HG03460 (cell line): ENCODE measurements at regions not wholly inside any gene's neighbourhood (a gene's known extent, or its start where the extent isn't known, plus 50 kb on each side); places are given as distances from the start of the nearest gene placed in this dataset.
"Not testable (repeated sequence)": the region's sequence is repeated elsewhere in the genome, so short reads cannot be mapped to it uniquely, and the experiment has no call there.

Experiments
- ATAC-seq: cut with Tn5 transposase; IDR thresholded peaks from one replicate; pipeline ENCODE4 v1.9.1; 2021; ENCODE audit not compliant: unreplicated experiment

GRCh38 chr13:70338609-70339008, 230.4 kb upstream of the KLHL1 start:
- no peak for ATAC-seq

DNA sequence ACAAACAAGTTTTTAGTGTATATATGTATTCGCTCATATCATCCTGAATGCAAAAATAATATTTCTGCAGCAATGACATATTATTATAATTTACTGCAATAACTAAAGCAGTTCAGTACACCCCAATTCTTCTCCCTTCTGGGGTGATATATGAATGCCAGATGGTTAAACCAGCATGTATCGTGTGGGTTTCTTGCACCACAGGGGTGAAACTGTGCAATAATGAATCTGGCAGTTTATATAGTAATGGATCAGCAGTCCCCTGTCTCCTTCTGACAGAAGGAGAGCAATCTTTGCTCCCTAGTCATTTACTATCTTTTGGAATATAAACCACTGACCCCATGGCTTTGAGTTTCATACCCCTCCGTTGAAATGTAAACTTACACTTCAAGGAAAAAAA, 228.6 kb upstream of the KLHL1 start:
- ATAC-seq = no peak

DNA sequence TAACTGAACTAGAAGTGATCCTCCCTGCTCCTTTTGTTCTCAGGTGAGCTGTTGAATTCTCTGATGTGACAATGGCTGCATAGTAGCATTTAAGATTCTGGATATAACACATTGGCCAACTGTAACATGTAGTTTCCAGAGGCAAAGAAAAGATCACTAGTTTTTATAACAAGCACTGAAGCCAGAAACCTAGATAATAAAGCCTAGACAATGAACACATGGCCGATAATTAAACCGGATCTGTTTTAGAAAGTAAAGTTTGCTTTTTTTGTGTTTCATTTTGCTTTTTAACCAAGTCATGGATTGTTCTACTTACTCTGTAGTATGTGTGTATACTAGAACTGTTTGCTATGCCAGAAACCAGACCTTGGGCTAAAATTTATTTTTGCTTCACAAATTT, 225.5 kb upstream of the KLHL1 start:
- ATAC-seq = no peak

GRCh38 chr13:70330697-70331361, 222.6 kb upstream of the KLHL1 start:
- no peak for ATAC-seq

GRCh38 chr13:70324519-70324918, 216.3 kb upstream of the KLHL1 start:
- no peak for ATAC-seq

DNA sequence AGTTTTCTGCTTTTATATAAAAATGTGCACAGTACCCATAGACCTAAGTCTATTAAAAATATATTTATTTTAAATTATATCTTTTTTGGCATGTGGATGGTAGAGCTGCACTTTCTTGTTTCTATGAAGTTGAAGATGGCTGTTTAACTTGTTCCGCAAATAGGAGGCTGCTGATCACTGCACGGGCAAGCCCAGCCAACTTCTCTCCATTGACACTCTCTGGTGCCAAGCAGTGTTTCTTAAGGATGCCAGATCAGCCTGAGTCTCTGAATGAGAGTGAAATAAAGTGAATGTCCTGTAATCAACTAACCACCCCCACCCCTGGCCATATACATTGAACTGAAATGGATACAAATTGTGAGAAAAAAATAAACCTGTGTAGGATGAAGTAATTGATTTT, 202.9 kb upstream of the KLHL1 start:
- ATAC-seq = no peak

- no peak for ATAC-seq
Measured at GRCh38 chr13:70310396-70311119, 202.3 kb upstream of the KLHL1 start.

DNA sequence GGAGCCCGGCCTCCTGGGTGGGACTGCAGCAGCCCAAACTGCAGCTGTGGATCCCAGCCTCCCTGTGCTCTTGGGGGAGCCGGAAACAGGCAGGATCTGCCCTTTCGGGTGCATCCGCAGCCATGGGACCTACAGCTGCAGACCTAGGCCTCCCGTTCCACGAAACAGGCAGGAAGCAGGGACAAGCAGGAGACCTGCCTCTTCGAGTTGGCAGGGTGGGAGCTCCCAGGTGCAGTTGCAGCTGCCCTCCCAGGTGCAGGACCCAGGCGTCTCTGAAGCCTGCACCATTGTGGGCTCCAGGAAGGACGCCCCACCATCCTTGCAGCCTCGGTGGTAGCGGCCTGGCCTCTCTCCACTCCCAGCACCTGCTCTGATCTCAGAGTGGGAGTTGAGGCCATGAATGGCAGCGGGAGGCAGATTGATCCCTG, 189.0 kb upstream of the KLHL1 start:
- ATAC-seq = no peak

GRCh38 chr13:70284371-70284770, 176.1 kb upstream of the KLHL1 start:
- no peak for ATAC-seq

GRCh38 chr13:70275841-70276240, 167.6 kb upstream of the KLHL1 start:
- ATAC-seq = no peak

- ATAC-seq = no peak
Measured at GRCh38 chr13:70255406-70255991, 147.2 kb upstream of the KLHL1 start.

DNA sequence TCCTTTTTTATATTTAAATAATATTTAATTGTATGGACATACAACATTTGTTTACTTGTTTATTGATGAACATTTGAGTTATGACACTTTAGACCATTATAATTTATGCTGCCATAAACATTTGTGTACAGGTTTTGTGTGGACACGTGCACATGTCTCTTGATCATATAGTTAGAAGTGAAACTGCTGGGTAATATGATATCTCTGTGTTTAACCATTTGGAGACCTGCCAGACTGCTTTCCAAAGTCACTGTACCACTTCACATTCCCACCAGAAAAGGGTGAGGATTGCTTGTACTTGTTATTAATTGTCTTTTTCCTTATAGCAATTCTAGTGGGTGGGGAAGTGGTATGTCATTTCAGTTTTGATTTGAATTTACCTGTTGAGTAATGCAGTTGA, 145.6 kb upstream of the KLHL1 start:
- no peak for ATAC-seq

DNA sequence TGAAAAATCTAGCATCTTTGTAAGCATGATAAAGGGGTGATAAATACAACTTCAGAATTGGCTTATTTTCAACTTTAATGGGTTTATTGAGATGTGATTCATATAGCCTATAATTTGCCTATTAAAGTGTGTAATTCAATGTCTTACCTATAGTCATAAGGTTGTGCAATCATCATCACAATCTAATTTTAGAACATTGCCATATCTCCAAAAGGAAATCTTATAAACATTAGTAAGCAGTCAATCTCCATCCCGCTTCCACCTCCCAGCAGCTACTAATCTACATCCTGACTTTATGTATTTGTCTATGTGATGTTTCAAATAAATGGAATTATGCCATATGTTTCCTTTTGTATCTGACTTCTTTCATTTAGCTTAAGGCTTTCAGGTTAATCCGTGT, 145.2 kb upstream of the KLHL1 start:
- no peak for ATAC-seq

DNA sequence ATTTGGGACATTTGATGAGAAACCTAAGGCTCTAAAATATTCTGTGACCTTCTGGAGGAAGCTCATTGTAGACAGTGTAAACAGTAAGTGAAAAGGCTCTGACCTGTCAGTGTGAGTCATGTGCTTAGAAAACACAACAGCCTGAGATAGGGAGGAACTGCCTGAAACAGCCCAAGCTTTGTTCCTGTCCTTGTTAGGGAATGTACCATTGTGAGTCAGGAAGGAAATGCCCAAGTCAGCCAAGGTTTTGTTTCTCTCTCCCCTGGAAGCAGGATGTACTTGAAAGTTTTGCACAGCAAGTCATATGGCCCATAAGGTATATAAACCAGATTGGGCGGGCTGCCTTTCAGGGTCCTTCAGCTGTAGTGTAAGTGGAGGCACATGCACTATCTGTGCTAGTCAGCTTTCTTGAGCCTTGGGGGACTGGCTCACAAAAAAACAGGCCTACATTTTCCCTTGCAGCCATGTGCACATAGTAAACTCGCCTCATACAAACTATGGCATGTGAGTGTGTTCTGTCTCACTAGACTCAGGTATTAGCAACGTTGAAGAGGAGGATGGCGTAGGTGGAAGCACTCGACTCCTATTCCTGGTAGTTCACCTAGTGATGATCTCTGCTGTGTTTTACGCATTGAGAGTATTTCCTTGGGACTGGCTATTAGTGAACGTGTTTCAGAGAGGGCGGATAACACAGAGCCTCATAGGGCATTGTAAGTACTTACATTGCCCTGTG, 141.2 kb upstream of the KLHL1 start:
- ATAC-seq = no peak

DNA sequence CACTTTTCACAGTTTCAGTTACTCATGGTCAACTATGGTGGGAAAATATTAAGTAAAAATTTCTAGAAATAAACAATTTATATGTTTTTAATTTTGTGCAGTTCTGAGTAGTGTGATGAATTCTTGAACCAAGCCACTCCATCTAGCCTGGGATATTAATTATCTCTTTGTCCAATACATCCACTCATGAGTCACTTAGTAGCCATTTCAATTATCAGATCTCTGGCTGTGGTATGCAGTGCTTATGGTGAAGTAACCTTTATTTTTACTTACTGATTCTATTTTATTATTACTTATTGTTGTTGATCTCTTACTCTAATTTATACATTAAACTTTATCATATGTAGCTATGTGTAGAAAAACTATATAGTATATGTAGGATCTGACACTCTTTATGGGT, 128.9 kb upstream of the KLHL1 start:
- ATAC-seq = no peak

DNA sequence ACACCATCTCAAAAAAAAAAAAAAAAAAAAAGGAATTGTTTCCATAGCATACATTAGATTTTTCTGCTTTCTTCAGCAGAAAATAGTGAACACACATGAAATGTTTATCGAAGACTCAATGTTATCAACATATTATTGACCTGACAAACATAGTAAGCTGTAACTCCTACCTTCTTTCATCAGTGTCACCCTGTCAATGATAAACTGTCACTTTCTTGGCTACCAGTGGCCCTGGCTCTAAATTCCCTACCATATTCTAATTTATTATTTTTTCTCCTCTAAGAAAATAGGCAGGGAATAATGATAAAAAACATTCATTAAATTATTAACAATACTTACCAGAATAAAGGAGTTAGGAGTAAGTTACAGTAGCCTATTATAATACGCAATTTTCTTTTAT, 127.3 kb upstream of the KLHL1 start:
- ATAC-seq = no peak

- ATAC-seq = no peak
Measured at GRCh38 chr13:70223911-70224310, 115.7 kb upstream of the KLHL1 start.

GRCh38 chr13:70222926-70223325, 114.7 kb upstream of the KLHL1 start:
- no peak for ATAC-seq

DNA sequence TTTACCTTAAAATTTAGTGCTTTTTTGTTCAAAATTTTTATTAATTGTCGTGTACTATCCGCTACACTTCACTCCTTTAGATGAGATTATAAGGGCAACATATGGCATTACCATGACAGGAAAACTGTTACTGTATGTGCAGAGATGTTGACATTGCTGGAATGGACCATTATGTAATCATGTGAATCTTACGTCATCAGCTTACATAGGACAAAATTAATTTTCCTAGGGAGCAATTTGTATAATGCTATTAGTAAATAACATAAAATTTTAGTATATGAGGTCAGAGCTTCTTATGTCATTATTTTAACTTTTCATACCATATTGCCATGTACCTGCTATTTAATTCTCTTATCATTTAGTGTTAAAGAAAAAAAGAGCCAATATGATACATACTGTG, 110.4 kb upstream of the KLHL1 start:
- no peak for ATAC-seq

DNA sequence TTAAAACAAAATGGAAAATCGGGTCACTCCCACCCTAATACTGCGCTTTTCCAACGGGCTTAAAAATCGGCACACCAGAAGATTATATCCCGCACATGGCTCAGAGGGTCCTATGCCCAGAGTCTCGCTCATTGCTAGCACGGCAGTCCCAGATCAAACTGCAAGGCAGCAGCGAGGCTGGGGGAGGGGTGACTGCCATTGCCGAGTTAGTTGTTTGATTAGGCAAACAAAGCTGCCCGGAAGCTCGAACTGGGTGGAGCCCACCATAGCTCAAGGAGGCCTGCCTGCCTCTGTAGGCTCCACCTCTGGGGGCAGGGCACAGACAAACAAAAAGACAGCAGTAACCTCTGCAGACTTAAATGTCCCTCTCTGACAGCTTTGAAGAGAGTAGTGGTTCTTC, 100.7 kb upstream of the KLHL1 start:
- ATAC-seq = not testable (repeated sequence)

DNA sequence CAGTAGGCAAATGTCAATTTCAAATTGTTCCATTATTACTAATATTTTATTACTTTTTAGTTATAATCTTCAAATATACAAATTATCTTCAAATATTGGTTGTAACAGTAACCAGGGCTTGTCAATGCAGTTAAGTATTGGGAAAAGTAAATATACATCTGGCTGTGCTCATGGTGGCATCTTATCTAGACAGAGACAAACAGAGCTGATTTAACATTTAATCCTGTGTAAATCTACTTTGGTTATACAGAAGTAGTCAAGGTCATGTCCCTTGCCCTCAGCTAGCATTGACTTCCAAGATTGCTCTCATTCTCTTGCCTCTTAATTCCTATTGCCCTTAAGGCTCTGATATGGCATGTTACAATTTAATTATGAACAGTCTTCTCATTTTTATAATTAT, 98.4 kb upstream of the KLHL1 start:
- ATAC-seq = no peak
